ENCODE measurements at regions not wholly inside any gene's neighbourhood (a gene's known extent, or its start where the extent isn't known, plus 50 kb on each side); places are given as distances from the start of the nearest gene placed in this dataset.

DNA sequence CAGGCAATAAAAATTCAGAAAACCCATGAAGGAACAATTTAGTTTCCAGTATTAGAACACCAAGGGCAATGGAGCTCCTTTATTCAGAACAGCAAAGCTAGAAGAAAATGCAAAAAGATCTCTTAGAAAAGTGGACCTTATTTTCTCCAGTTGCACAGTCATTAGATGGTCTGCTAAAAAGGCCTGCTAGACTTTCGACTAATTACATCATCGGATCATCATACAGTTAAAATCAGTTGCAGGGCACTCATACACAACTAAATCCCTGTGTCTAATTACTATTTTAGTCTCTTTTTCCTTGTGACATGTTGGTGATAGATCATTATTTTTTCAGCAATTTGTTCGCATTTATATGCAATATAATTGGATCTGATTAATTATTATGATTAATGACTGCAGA lies 425.3 kb downstream of the NR4A2 start:
- TF ChIP-seq MAFK (IDR thresholded peaks at IDR 0.05; ENCODE audit: low read length) = no peak
- TF ChIP-seq POLR2A (conservative IDR thresholded peaks at IDR 0.05) = no peak

All from K562 (cell line).